Mucosa of gallbladder (tissue), 1 donor: ENCODE measurements at regions not wholly inside any gene's neighbourhood (a gene's known extent, or its start where the extent isn't known, plus 50 kb on each side); places are given as distances from the start of the nearest gene placed in this dataset.

ENCODE experiments used
- DNase-seq: peaks from one replicate; pipeline ENCODE4 v3.0.0-alpha.2; 2020; ENCODE audit warnings: low spot score
- donor health status: DM: no; HTN: no; CAD: no.

- DNase-seq, result no peak
These were observed 1030.9 kb downstream of the FSTL5 start for GRCh38 chr4:161132715-161133425.

DNA sequence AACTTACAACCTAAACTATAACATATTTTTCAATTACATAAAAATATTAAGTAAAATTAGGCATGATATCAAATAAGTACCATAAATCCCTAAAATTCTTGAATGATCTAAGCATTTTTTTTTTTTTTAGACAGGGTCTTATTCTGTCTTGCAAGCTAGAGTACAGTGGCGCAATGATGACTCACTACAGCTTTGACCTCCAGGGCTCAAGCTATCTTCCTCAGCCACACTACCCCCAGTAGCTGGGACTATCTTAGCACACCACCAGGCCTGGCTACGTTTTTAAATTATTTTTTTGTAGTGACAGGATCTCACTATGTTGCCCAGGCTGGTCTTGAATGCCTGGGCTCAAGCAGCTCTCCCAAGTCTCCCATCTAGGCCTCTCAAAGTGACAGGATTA is 1042.3 kb downstream of the FSTL5 start:
- DNase-seq, result no peak

DNA sequence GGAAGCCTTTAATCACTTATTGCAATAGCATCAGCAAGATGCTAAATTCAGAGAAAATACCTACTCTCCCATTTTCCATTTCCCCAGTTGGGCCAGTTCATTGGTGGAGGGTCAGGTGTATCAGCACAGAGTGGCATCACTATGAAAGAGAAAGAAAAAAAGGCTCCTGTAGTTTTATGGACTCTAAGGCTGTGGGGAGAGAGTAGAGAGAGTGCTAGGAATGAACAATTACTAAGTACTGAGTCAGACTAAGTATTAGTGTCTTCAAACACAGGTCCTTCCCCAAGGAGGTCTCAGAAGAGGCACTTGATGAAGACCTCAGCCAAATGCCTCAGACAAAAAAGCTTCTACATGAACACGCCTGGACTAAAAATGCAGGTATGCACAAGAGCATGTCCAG is 1061.9 kb downstream of the FSTL5 start:
- DNase-seq, result no peak

DNA sequence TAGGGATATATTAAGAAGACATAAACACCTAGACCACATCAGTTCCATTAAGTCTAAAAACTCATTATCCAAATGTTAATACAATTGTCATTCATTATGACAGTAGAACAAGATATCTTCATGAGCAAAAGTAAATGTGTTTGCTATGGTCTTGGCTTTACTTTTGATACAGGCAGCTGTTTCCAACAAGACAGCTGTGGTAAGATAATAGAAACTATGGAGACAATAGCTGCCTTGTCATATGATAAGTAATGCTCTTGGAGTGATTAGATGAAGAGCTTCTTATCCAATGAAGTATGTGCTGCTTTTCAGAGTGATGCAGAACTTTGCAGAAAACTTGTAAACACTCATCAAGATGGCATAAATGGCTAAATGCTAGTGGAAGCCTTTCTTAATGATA is 1066.0 kb downstream of the FSTL5 start:
- no peak for DNase-seq

DNA sequence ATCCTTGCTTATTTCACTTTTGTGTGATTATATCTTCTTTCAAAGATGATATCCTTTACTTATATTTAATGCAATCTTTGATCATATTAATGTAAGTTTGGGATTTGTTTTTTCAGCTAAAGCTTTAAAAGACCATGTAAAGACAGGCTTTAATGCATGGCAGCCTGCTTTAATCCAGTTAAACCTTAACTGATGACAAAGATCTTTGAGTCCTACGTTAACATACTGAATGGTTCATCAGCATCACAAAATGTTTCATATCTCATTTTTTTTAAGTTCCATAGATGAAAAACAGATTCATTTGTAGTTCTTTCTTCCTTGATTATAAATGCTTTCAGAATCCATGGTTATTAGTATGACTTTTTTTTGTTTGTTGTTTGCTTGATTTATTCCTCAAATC is 1102.8 kb downstream of the FSTL5 start:
- DNase-seq, result no peak
